HepG2 (cell line): ENCODE measurements at regions not wholly inside any gene's neighbourhood (a gene's known extent, or its start where the extent isn't known, plus 50 kb on each side); places are given as distances from the start of the nearest gene placed in this dataset.

Experiments used
- ATAC-seq: fragments of 200-7000 bp; cut with Tn5 transposase; 3 replicates; pipeline ENCODE4 v1.9.1; 2020; ENCODE audit warnings: mild to moderate bottlenecking, moderate library complexity
- BruUV-seq: library from RNA; stranded (reverse); fragments of 400-500 nt; replicated peaks from 2 replicates; lab custom pipeline; 2021; lab: Mats Ljungman, UMichigan
- CTCF ChIA-PET: fragments of 300-600 bp; formaldehyde crosslinking; extraction: SDS; loops from one replicate; lab custom pipeline; 2021; ENCODE audit warnings: low total read pairs, inconsistent platforms, low intra/inter-chr PET ratio; lab: Yijun Ruan, JAX
- POLR2A ChIA-PET: fragments of 350-600 bp; sonication (Branson Sonifier 250); formaldehyde crosslinking; loops from one replicate; lab custom pipeline; 2020; ENCODE audit warnings: antibody characterized with exemption, inconsistent platforms; lab: Yijun Ruan, JAX
- DNase-seq: peaks from one replicate; pipeline ENCODE4 v3.0.0-alpha.2; 2015; ENCODE audit warnings: low spot score
- FAIRE-seq: peaks from 3 replicates; lab custom pipeline; 2011; peaks lifted over from hg19 to GRCh38; lab: Jason Lieb, UNC
- H2AFZ ChIP-seq: one replicate; pipeline ENCODE4 v1.6.1; 2011; ENCODE audit warnings: low read length, inconsistent platforms
- H3K27ac ChIP-seq: fragments of 300-600 bp; 3 replicates; pipeline ENCODE4 v1.8.0; 2011; ENCODE audit warnings: mixed run types, mild to moderate bottlenecking, mixed read lengths, low read length, inconsistent platforms; ENCODE audit not compliant: insufficient read depth; ENCODE audit errors: extremely low read length
- H3K27me3 ChIP-seq, 2 experiments: fragments of 200-600 bp in 1 of 2; 2 replicates in 1 of 2; 3 replicates in 1 of 2; pipeline versions ENCODE4 v1.6.0 to v1.8.0; 2011; ENCODE audit warnings: low read length in 2 of 2, mild to moderate bottlenecking in 2 of 2, moderate library complexity in 2 of 2, inconsistent platforms in 1 of 2; ENCODE audit not compliant: insufficient read depth in 2 of 2, control insufficient read depth in 1 of 2
- H3K36me3 ChIP-seq, 2 experiments: fragments of 200-600 bp in 1 of 2; replicated peaks in 1 of 2; 2 replicates in 1 of 2; 3 replicates in 1 of 2; pipeline versions ENCODE4 v1.5.1 to v1.8.0; 2011; ENCODE audit warnings: low read length in 2 of 2, inconsistent platforms in 1 of 2; ENCODE audit not compliant: insufficient read depth in 2 of 2, control insufficient read depth in 1 of 2
- H3K4me1 ChIP-seq: 2 replicates; pipeline ENCODE4 v1.5.1; 2012; ENCODE audit warnings: low read length, inconsistent platforms; ENCODE audit not compliant: insufficient read depth
- H3K4me2 ChIP-seq: 2 replicates; pipeline ENCODE4 v1.6.0; 2011; ENCODE audit warnings: low read depth, low read length, inconsistent platforms
- H3K4me3 ChIP-seq, 3 experiments: fragments of 200-600 bp in 1 of 3; sonication (generic), shearing (Covaris generic) in 1 of 3; replicated peaks in 1 of 3; 2 replicates each; pipeline ENCODE4 v1.5.1; 2011 to 2016; ENCODE audit warnings: low read length in 3 of 3, inconsistent platforms in 2 of 3, low read depth in 2 of 3, mild to moderate bottlenecking in 2 of 3, control low read depth in 1 of 3, mixed read lengths in 1 of 3; ENCODE audit not compliant: insufficient read depth in 1 of 3
- H3K79me2 ChIP-seq: one replicate; pipeline ENCODE4 v1.6.1; 2011; ENCODE audit warnings: low read length, inconsistent platforms; ENCODE audit not compliant: insufficient read depth
- H3K9ac ChIP-seq: 2 replicates; pipeline ENCODE4 v1.6.0; 2011; ENCODE audit warnings: mild to moderate bottlenecking, low read depth, low read length, inconsistent platforms; ENCODE audit not compliant: insufficient read depth
- H3K9me3 ChIP-seq: 2 replicates; pipeline ENCODE4 v1.5.1; 2012; ENCODE audit warnings: mild to moderate bottlenecking, low read length
- H4K20me1 ChIP-seq: 2 replicates; pipeline ENCODE4 v1.6.0; 2011; ENCODE audit warnings: inconsistent platforms, mild to moderate bottlenecking, low read length, moderate library complexity; ENCODE audit not compliant: insufficient read depth
- BHLHE40 ChIP-seq: IDR thresholded peaks from 2 replicates; pipeline ENCODE4 v1.6.1; 2011; ENCODE audit warnings: low read length, improper control_type of control experiment
- CEBPB ChIP-seq: IDR thresholded peaks from 2 replicates; pipeline ENCODE4 v1.6.1; 2011; ENCODE audit warnings: low read depth, low read length, improper control_type of control experiment, borderline replicate concordance
- MAZ ChIP-seq, 2 experiments: sonication (generic) in 1 of 2; formaldehyde crosslinking in 1 of 2; IDR thresholded peaks; 2 replicates each; pipeline versions ENCODE4 v1.5.0 to v1.6.1; 2012 to 2020; ENCODE audit warnings: low read depth in 2 of 2, mild to moderate bottlenecking in 2 of 2, borderline replicate concordance in 1 of 2, improper control_type of control experiment in 1 of 2, low read length in 1 of 2, missing genetic modification reagents in 1 of 2, moderate library complexity in 1 of 2
- NFE2 ChIP-seq: sonication (generic); formaldehyde crosslinking; IDR thresholded peaks from 2 replicates; pipeline ENCODE4 v1.4.0; 2020; ENCODE audit warnings: missing genetic modification reagents
- NONO ChIP-seq, 2 experiments: fragments of 450-650 bp in 1 of 2; sonication (generic) in 1 of 2; formaldehyde crosslinking in 1 of 2; IDR thresholded peaks in 1 of 2; conservative IDR thresholded peaks in 1 of 2; 2 replicates each; pipeline versions ENCODE4 v1.6.1 to v1.8.0; 2017 to 2022; ENCODE audit warnings: mild to moderate bottlenecking in 1 of 2, missing genetic modification reagents in 1 of 2, moderate library complexity in 1 of 2
- RFX5 ChIP-seq: IDR thresholded peaks from 2 replicates; pipeline ENCODE4 v1.6.1; 2011; ENCODE audit warnings: low read depth, low read length, improper control_type of control experiment
- ZC3H13 ChIP-seq: sonication (generic); formaldehyde crosslinking; IDR thresholded peaks from 2 replicates; pipeline ENCODE4 v1.8.1; 2023; ENCODE audit warnings: mild to moderate bottlenecking, missing genetic modification reagents, moderate library complexity
- ZMYM4 ChIP-seq: sonication (generic); formaldehyde crosslinking; IDR thresholded peaks from 2 replicates; pipeline ENCODE4 v1.8.1; 2023; ENCODE audit warnings: mild to moderate bottlenecking, missing genetic modification reagents
- ZNF281 ChIP-seq: sonication (generic); formaldehyde crosslinking; IDR thresholded peaks from 2 replicates; pipeline ENCODE4 v1.4.0; 2020; ENCODE audit warnings: missing genetic modification reagents, borderline replicate concordance
- ZNF33B ChIP-seq: sonication (generic); formaldehyde crosslinking; IDR thresholded peaks from 2 replicates; pipeline ENCODE4 v1.5.1; 2020; ENCODE audit warnings: mild to moderate bottlenecking, missing genetic modification reagents
- WGBS: methylation state at CpG from one replicate; pipeline ENCODE4 v1.1.6; 2017; ENCODE audit warnings: low lambda C conversion rate; 5-methylcytosine and 5-hydroxymethylcytosine counted together
- in situ Hi-C: cut with HindIII; loops from 2 replicates; pipeline ENCODE4 v1.10.0; 2017; ENCODE audit warnings: low pct_unique_long_range_greater_than_20kb; ENCODE audit not compliant: extremely low pct_ligation_motif_present
- intact Hi-C: fragments of 100-400 bp; cut with micrococcal nuclease; formaldehyde crosslinking; loops from one replicate; pipeline ENCODE4 v1.10.0; 2022; ENCODE audit not compliant: unreplicated experiment
- TF ChIP-seq, protein P1 (sequence below): fragments of 450-650 bp; IDR thresholded peaks from 2 replicates; pipeline ENCODE4 v1.6.1; 2017

GRCh38 chr13:20320885-20321284 lies 88.8 kb upstream of the GJB6 start:
- FAIRE-seq: no peak
- no peaks in the 10 kb centered on the region for H4K20me1 ChIP-seq
- no peak for DNase-seq
- intact Hi-C loops (no loop called here), in situ Hi-C loops (no loop called here)
- no peak overlapping the region for H3K9ac ChIP-seq
- H3K27ac ChIP-seq: no peak overlapping the region
- no peaks in the 10 kb centered on the region for H3K4me1 ChIP-seq
- no peaks in the 10 kb centered on the region for H3K36me3 ChIP-seq
- no peak overlapping the region for H2AFZ ChIP-seq
- WGBS: 20% methylated on average over 3 of the region's 8 CpGs
- ChIA-PET CTCF (no interaction called here), POLR2A (no interaction called here)
- no peak overlapping the region for H3K4me3 ChIP-seq
- TF ChIP-seq ZNF281 (no peak), NFE2 (no peak), BHLHE40 (no peak), ZC3H13 (CRISPR knock-in tag) (no peak)
- H3K9me3 ChIP-seq: peaks cover 9% of the 10 kb centered on the region; the same call in 1 of the 2 replicates
- no TSS peak for BruUV-seq
- H3K27me3 ChIP-seq: no peaks in the 10 kb centered on the region
- ATAC-seq: no peak
- H3K4me2 ChIP-seq: no peak overlapping the region
- H3K79me2 ChIP-seq: no peaks in the 10 kb centered on the region

DNA sequence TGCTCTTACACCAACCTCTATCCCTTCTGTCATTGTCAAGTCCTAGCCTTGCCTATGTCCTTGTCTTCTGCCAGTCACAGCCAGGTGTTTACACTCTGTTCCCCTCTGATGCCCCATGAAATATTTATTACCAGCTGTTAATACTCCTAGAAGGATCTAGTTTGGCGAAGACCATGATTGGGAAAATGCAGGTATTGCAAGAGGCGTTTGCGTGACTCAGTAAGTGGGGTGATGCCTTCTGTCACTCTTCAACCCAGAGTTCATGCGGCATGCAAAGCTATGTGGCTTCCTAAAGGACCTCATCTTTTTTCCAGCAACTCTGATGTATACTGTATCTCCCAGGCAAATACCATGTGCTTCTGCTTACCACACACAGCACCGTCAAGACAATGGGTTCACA lies 81.8 kb upstream of the GJB6 start:
- Histone ChIP-seq H3K4me3 (no peak overlapping the region), H3K27me3 (no peaks in the 10 kb centered on the region), H2AFZ (no peak overlapping the region), H3K4me2 (no peak overlapping the region), H3K4me1 (no peaks in the 10 kb centered on the region), H3K79me2 (no peaks in the 10 kb centered on the region), H3K9ac (no peak overlapping the region), H4K20me1 (no peaks in the 10 kb centered on the region), H3K27ac (no peak overlapping the region), H3K9me3 (no peaks in the 10 kb centered on the region), H3K36me3 (no peaks in the 10 kb centered on the region)
- WGBS: 50% methylated on average over 5 of the region's 5 CpGs
- in situ Hi-C loops: no loop called here
- FAIRE-seq: no peak
- TF ChIP-seq ZNF33B (CRISPR knock-in tag) (no peak), MAZ (IDR thresholded peaks at IDR 0.05; ENCODE audit: borderline replicate concordance, low read depth, low read length) (no peak), MAZ (CRISPR knock-in tag; IDR thresholded peaks at IDR 0.05; ENCODE audit: low read depth) (no peak), RFX5 (no peak), ZMYM4 (CRISPR knock-in tag) (no peak), NONO (IDR thresholded peaks at IDR 0.05) (no peak), NONO (CRISPR knock-in tag; conservative IDR thresholded peaks at IDR 0.05) (no peak), CEBPB (no peak)
- TF ChIP-seq, protein P1, sequence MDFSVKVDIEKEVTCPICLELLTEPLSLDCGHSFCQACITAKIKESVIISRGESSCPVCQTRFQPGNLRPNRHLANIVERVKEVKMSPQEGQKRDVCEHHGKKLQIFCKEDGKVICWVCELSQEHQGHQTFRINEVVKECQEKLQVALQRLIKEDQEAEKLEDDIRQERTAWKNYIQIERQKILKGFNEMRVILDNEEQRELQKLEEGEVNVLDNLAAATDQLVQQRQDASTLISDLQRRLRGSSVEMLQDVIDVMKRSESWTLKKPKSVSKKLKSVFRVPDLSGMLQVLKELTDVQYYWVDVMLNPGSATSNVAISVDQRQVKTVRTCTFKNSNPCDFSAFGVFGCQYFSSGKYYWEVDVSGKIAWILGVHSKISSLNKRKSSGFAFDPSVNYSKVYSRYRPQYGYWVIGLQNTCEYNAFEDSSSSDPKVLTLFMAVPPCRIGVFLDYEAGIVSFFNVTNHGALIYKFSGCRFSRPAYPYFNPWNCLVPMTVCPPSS: no peak
- ChIA-PET POLR2A (no interaction called here), CTCF (no interaction called here)
- no TSS peak for BruUV-seq
- no peak for DNase-seq
- intact Hi-C loops: no loop called here
- ATAC-seq: no peak
